Natural killer cell (primary cell): ENCODE measurements at regions not wholly inside any gene's neighbourhood (a gene's known extent, or its start where the extent isn't known, plus 50 kb on each side); places are given as distances from the start of the nearest gene placed in this dataset.

Experiments used
- ATAC-seq, 3 donors: fragments of 150-1000 bp in 2 of 3; fragments of 200-7000 bp in 1 of 3; cut with Tn5 transposase; 1 replicate in 1 of 3; 2 replicates in 2 of 3; pipeline ENCODE4 v1.10.0; 2021; ENCODE audit warnings: mild to moderate bottlenecking in 2 of 3, moderate library complexity in 2 of 3
- DNase-seq, 2 donors: peaks; one replicate each; pipeline versions ENCODE4 v3.0.0 to v3.0.0-alpha.2; 2013 to 2021; ENCODE audit warnings: mixed read lengths in 1 of 2
- H3K27ac ChIP-seq: one replicate; pipeline ENCODE4 v1.5.1; 2013; ENCODE audit warnings: mild to moderate bottlenecking, low read length
- H3K27me3 ChIP-seq: one replicate; pipeline ENCODE4 v1.6.1; 2013; ENCODE audit warnings: low read length; ENCODE audit not compliant: control insufficient read depth, insufficient read depth
- H3K36me3 ChIP-seq: one replicate; pipeline ENCODE4 v1.6.1; 2013; ENCODE audit warnings: low read length; ENCODE audit not compliant: control insufficient read depth, insufficient read depth
- H3K4me1 ChIP-seq: one replicate; pipeline ENCODE4 v1.6.1; 2013; ENCODE audit warnings: low read length; ENCODE audit not compliant: control insufficient read depth, insufficient read depth
- H3K4me3 ChIP-seq: one replicate; pipeline ENCODE4 v1.5.1; 2013; ENCODE audit warnings: low read length
- H3K9me3 ChIP-seq: one replicate; pipeline ENCODE4 v1.6.1; 2013; ENCODE audit warnings: low read length; ENCODE audit not compliant: control insufficient read depth, insufficient read depth
- H3K27ac Mint-ChIP-seq, 2 donors: one replicate each; pipeline ENCODE4 v1.8.0; 2022; ENCODE audit warnings: mild to moderate bottlenecking in 2 of 2, mixed read lengths in 2 of 2, moderate library complexity in 1 of 2
- H3K27me3 Mint-ChIP-seq, 2 donors: one replicate each; pipeline ENCODE4 v1.8.0; 2022; ENCODE audit warnings: low read depth in 2 of 2, mixed read lengths in 2 of 2
- H3K36me3 Mint-ChIP-seq: one replicate; pipeline ENCODE4 v1.8.0; 2022; ENCODE audit warnings: mixed read lengths
- H3K4me1 Mint-ChIP-seq, 2 donors: one replicate each; pipeline ENCODE4 v1.8.0; 2022; ENCODE audit warnings: mixed read lengths in 2 of 2
- H3K4me3 Mint-ChIP-seq: one replicate; pipeline ENCODE4 v1.8.0; 2022; ENCODE audit warnings: mild to moderate bottlenecking, moderate library complexity, mixed read lengths
- H3K9me3 Mint-ChIP-seq, 2 donors: one replicate each; pipeline ENCODE4 v1.8.0; 2022; ENCODE audit warnings: mixed read lengths in 2 of 2
- CTCF ChIP-seq: fragments of 200-600 bp; IDR thresholded peaks from one replicate; pipeline ENCODE4 v1.8.0; 2022; ENCODE audit warnings: antibody characterized with exemption
- WGBS: methylation state at CpG from one replicate; pipeline ENCODE4 v1.1.7; 2013; ENCODE audit warnings: missing lambda C conversion rate; ENCODE audit not compliant: insufficient coverage; 5-methylcytosine and 5-hydroxymethylcytosine counted together
- intact Hi-C: fragments of 100-400 bp; cut with micrococcal nuclease; formaldehyde crosslinking; loops from one replicate; pipeline ENCODE4 v1.14.2; 2022

DNA sequence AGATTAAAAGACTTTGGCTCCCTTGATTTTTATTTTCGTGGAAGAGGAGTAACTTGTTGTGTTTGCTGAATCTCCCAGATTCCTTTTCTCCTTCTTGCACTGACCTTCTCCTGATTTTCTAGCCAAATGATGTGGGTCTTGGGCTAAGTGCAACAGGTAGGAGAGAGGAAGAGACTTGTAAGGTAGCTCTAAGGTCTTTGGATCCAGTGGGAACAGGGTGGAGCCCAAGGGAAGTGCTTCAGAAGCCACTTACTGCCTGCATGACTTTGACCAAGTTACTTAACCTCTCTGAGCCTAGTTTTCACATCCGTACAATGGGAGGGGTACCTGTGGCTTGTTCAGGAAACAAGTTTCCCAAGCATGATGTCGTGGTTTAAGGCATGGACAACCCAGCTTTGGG lies 111.3 kb upstream of the IRX3 start:
- intact Hi-C loops: no loop called here
- H3K27me3 Mint-ChIP-seq: peaks cover 6 to 14% of the 10 kb centered on the region in 2 donors
- no peaks in the 10 kb centered on the region for H3K4me1 Mint-ChIP-seq

GRCh38 chr16:54397190-54397835 lies 110.7 kb upstream of the IRX3 start:
- Mint-ChIP-seq H3K9me3 (peaks cover 0 to 3% of the 10 kb centered on the region in 2 donors), H3K27ac (no peak overlapping the region), H3K4me1 (no peaks in the 10 kb centered on the region), H3K4me3 (no peak overlapping the region), H3K27me3 (peaks cover 6 to 14% of the 10 kb centered on the region in 2 donors), H3K36me3 (no peaks in the 10 kb centered on the region)
- Histone ChIP-seq H3K27me3 (no peaks in the 10 kb centered on the region), H3K9me3 (no peaks in the 10 kb centered on the region), H3K27ac (no peak overlapping the region), H3K36me3 (no peaks in the 10 kb centered on the region), H3K4me3 (no peak overlapping the region), H3K4me1 (no peaks in the 10 kb centered on the region)
- intact Hi-C loops: no loop called here
- TF ChIP-seq CTCF: no peak
- WGBS: 70% methylated on average over 10 of the region's 11 CpGs
- DNase-seq (no peak), ATAC-seq (no peak)

More for the DNA sequence above, 111.3 kb upstream of the IRX3 start:
- H3K36me3 Mint-ChIP-seq: no peaks in the 10 kb centered on the region
- no peak for DNase-seq
- 58% methylated on average over 3 of the region's 3 CpGs for WGBS
- Histone ChIP-seq H3K27ac (no peak overlapping the region), H3K9me3 (no peaks in the 10 kb centered on the region), H3K27me3 (no peaks in the 10 kb centered on the region), H3K4me3 (no peak overlapping the region), H3K4me1 (no peaks in the 10 kb centered on the region), H3K36me3 (no peaks in the 10 kb centered on the region)
- H3K4me3 Mint-ChIP-seq: no peak overlapping the region
- no peak for TF ChIP-seq CTCF
- no peak overlapping the region for H3K27ac Mint-ChIP-seq
- peaks cover 0 to 3% of the 10 kb centered on the region in 2 donors for H3K9me3 Mint-ChIP-seq
- no peak for ATAC-seq

- DNase-seq: no peak
- H3K36me3 Mint-ChIP-seq: no peaks in the 10 kb centered on the region
- TF ChIP-seq CTCF: no peak
- no peak overlapping the region for H3K4me3 Mint-ChIP-seq
- H3K4me1 Mint-ChIP-seq: no peaks in the 10 kb centered on the region
- no peaks in the 10 kb centered on the region for H3K36me3 ChIP-seq
- no peaks in the 10 kb centered on the region for H3K27me3 ChIP-seq
- no peak overlapping the region for H3K27ac Mint-ChIP-seq
- 89% methylated on average over 6 of the region's 8 CpGs for WGBS
- no peaks in the 10 kb centered on the region for H3K9me3 Mint-ChIP-seq
- H3K4me3 ChIP-seq: no peak overlapping the region
- no peak overlapping the region for H3K27ac ChIP-seq
- peaks cover 3 to 6% of the 10 kb centered on the region in 2 donors for H3K27me3 Mint-ChIP-seq
- no peaks in the 10 kb centered on the region for H3K4me1 ChIP-seq
- H3K9me3 ChIP-seq: no peaks in the 10 kb centered on the region
- no peak for ATAC-seq
- intact Hi-C loops: no loop called here
Measured at GRCh38 chr16:54389836-54390494, 103.4 kb upstream of the IRX3 start.

DNA sequence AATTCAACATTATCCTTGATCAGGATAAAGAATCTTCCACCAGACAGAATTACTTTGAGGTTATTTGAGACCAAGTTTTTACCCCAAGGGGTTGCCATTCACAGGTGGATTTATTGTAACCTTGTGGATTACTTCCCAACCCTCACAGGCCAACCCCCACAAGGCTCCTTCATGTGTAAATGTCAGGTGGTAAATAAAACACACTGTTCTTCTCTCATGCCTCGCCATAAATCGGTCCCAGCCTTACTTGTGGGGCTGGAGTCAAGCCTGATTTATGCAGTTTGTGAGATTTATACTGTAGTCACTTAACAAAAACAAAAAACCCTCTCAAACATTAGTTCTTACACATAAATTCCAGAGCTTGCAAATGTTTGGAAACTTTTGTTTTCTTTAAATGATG lies 98.6 kb upstream of the IRX3 start:
- H3K27me3 Mint-ChIP-seq: peaks cover 0 to 3% of the 10 kb centered on the region in 2 donors
- no CpG with 5 or more reads among the region's 2 CpGs for WGBS
- H3K27ac ChIP-seq: no peak overlapping the region

More for the DNA sequence above, 98.6 kb upstream of the IRX3 start:
- TF ChIP-seq CTCF: no peak
- ATAC-seq (no peak), DNase-seq (no peak)
- intact Hi-C loops: no loop called here
- Mint-ChIP-seq H3K4me3 (no peak overlapping the region), H3K27ac (no peak overlapping the region), H3K9me3 (peaks cover 0 to 6% of the 10 kb centered on the region in 2 donors), H3K36me3 (no peaks in the 10 kb centered on the region), H3K4me1 (no peaks in the 10 kb centered on the region)
- H3K4me1 ChIP-seq: no peaks in the 10 kb centered on the region
- H3K4me3 ChIP-seq: no peak overlapping the region
- H3K9me3 ChIP-seq: no peaks in the 10 kb centered on the region
- H3K36me3 ChIP-seq: no peaks in the 10 kb centered on the region
- no peaks in the 10 kb centered on the region for H3K27me3 ChIP-seq
